ENCODE measurements at regions not wholly inside any gene's neighbourhood (a gene's known extent, or its start where the extent isn't known, plus 50 kb on each side); places are given as distances from the start of the nearest gene placed in this dataset.

- TF ChIP-seq, protein P1, sequence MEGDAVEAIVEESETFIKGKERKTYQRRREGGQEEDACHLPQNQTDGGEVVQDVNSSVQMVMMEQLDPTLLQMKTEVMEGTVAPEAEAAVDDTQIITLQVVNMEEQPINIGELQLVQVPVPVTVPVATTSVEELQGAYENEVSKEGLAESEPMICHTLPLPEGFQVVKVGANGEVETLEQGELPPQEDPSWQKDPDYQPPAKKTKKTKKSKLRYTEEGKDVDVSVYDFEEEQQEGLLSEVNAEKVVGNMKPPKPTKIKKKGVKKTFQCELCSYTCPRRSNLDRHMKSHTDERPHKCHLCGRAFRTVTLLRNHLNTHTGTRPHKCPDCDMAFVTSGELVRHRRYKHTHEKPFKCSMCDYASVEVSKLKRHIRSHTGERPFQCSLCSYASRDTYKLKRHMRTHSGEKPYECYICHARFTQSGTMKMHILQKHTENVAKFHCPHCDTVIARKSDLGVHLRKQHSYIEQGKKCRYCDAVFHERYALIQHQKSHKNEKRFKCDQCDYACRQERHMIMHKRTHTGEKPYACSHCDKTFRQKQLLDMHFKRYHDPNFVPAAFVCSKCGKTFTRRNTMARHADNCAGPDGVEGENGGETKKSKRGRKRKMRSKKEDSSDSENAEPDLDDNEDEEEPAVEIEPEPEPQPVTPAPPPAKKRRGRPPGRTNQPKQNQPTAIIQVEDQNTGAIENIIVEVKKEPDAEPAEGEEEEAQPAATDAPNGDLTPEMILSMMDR (IDR thresholded peaks at IDR 0.05): no peak
- no peak for TF ChIP-seq POLR2A (IDR thresholded peaks at IDR 0.05)
These were observed 491.7 kb downstream of the SETD4 start for GRCh38 chr21:35568643-35569042.

All from adrenal gland (tissue), 5 donors.